Thyroid gland (tissue), 4 donors: ENCODE measurements at regions not wholly inside any gene's neighbourhood (a gene's known extent, or its start where the extent isn't known, plus 50 kb on each side); places are given as distances from the start of the nearest gene placed in this dataset.

Experiments
- DNase-seq, 2 donors: peaks; one replicate each; pipeline ENCODE4 v3.0.0-alpha.2; 2019
- H3K27ac ChIP-seq, 3 donors: fragments of 200-600 bp; sonication (generic); 1 replicate in 2 of 3; 2 replicates in 1 of 3; pipeline ENCODE4 v1.5.1; 2016 to 2019; ENCODE audit warnings: mild to moderate bottlenecking in 1 of 3, moderate library complexity in 1 of 3
- H3K27me3 ChIP-seq: fragments of 200-600 bp; sonication (generic); one replicate; pipeline ENCODE4 v1.5.1; 2019
- H3K36me3 ChIP-seq, 2 donors: fragments of 200-600 bp; sonication (generic); one replicate each; pipeline ENCODE4 v1.5.1; 2016 to 2019
- H3K4me1 ChIP-seq, 2 donors: fragments of 200-600 bp; sonication (generic); one replicate each; pipeline ENCODE4 v1.5.1; 2017 to 2019
- H3K4me3 ChIP-seq, 3 donors: fragments of 200-600 bp; sonication (generic); replicated peaks in 1 of 3; 1 replicate in 2 of 3; 2 replicates in 1 of 3; pipeline ENCODE4 v1.5.1; 2016; ENCODE audit warnings: mild to moderate bottlenecking in 1 of 3
- H3K9me3 ChIP-seq: fragments of 200-600 bp; sonication (generic); one replicate; pipeline ENCODE4 v1.5.1; 2017
- CTCF ChIP-seq, 6 experiments: fragments of 200-600 bp in 3 of 6; fragments of 450-650 bp in 3 of 6; sonication (generic) in 3 of 6; IDR thresholded peaks; one replicate each; pipeline ENCODE4 v1.5.1; 2016 to 2019; ENCODE audit warnings: antibody characterized with exemption in 6 of 6, mild to moderate bottlenecking in 2 of 6, inconsistent platforms in 1 of 6, moderate library complexity in 1 of 6
- POLR2A ChIP-seq, 2 donors: fragments of 450-650 bp; IDR thresholded peaks; one replicate each; pipeline ENCODE4 v1.6.1; 2017; ENCODE audit warnings: antibody characterized with exemption in 2 of 2, mild to moderate bottlenecking in 2 of 2, moderate library complexity in 1 of 2
- whole genome bisulfite sequencing, 2 donors: methylation state at CpG; one replicate each; pipeline ENCODE4 v1.1.5; 2017; 5-methylcytosine and 5-hydroxymethylcytosine counted together
- intact Hi-C: fragments of 100-400 bp; cut with DNase I; formaldehyde crosslinking; loops from one replicate; pipeline ENCODE4 v1.15.1; 2023

GRCh38 chr3:16666206-16666605 is 61.0 kb upstream of the DAZL start:
- whole genome bisulfite sequencing, 2 donors, result 92 to 95% methylated on average over 2 of the region's 2 CpGs
- intact Hi-C loops, result no loop called here
- no peak for TF ChIP-seq CTCF (IDR thresholded peaks at IDR 0.05)
- no peak for TF ChIP-seq POLR2A (IDR thresholded peaks at IDR 0.05)
- no peaks in the 10 kb centered on the region for H3K36me3 ChIP-seq
- no peaks in the 10 kb centered on the region for H3K27me3 ChIP-seq
- H3K4me1 ChIP-seq, result no peaks in the 10 kb centered on the region
- H3K27ac ChIP-seq, result no peak overlapping the region
- H3K4me3 ChIP-seq, result no peak overlapping the region
- no peak for DNase-seq
- no peaks in the 10 kb centered on the region for H3K9me3 ChIP-seq

GRCh38 chr3:16667633-16668032 is 62.4 kb upstream of the DAZL start:
- no peak for TF ChIP-seq POLR2A (IDR thresholded peaks at IDR 0.05)
- TF ChIP-seq CTCF (IDR thresholded peaks at IDR 0.05), result no peak
- Histone ChIP-seq H3K4me1 (no peaks in the 10 kb centered on the region), H3K27ac (no peak overlapping the region), H3K4me3 (no peak overlapping the region), H3K9me3 (no peaks in the 10 kb centered on the region), H3K36me3 (no peaks in the 10 kb centered on the region), H3K27me3 (no peaks in the 10 kb centered on the region)
- DNase-seq, result no peak
- WGBS, 2 donors, result 74 to 81% methylated on average over 4 of the region's 4 CpGs
- intact Hi-C loops, result no loop called here

- no peak for TF ChIP-seq POLR2A (IDR thresholded peaks at IDR 0.05)
- TF ChIP-seq CTCF (IDR thresholded peaks at IDR 0.05), result no peak
- no peak for DNase-seq
- Histone ChIP-seq H3K36me3 (no peaks in the 10 kb centered on the region), H3K27ac (no peak overlapping the region), H3K27me3 (no peaks in the 10 kb centered on the region), H3K4me3 (no peak overlapping the region), H3K4me1 (no peaks in the 10 kb centered on the region), H3K9me3 (no peaks in the 10 kb centered on the region)
- intact Hi-C loops, result no loop called here
- WGBS, 2 donors, result 81 to 94% methylated on average over 5 of the region's 5 CpGs
These were observed 63.7 kb upstream of the DAZL start for GRCh38 chr3:16668776-16669545.

GRCh38 chr3:16670191-16670590 is 65.0 kb upstream of the DAZL start:
- Histone ChIP-seq H3K4me3 (no peak overlapping the region), H3K27me3 (no peaks in the 10 kb centered on the region), H3K36me3 (no peaks in the 10 kb centered on the region), H3K27ac (no peak overlapping the region), H3K9me3 (no peaks in the 10 kb centered on the region), H3K4me1 (no peaks in the 10 kb centered on the region)
- intact Hi-C loops, result no loop called here
- no peak for DNase-seq
- TF ChIP-seq CTCF (IDR thresholded peaks at IDR 0.05) (no peak), POLR2A (IDR thresholded peaks at IDR 0.05) (no peak)

GRCh38 chr3:16671690-16672089 is 66.5 kb upstream of the DAZL start:
- no peak overlapping the region for H3K4me3 ChIP-seq
- 47 to 54% methylated on average over 1 of the region's 1 CpG for WGBS, 2 donors
- no peak overlapping the region for H3K27ac ChIP-seq
- intact Hi-C loops, result no loop called here
- DNase-seq, result no peak
- TF ChIP-seq POLR2A (IDR thresholded peaks at IDR 0.05) (no peak), CTCF (IDR thresholded peaks at IDR 0.05) (no peak)
- H3K27me3 ChIP-seq, result no peaks in the 10 kb centered on the region
- no peaks in the 10 kb centered on the region for H3K9me3 ChIP-seq
- no peaks in the 10 kb centered on the region for H3K4me1 ChIP-seq
- no peaks in the 10 kb centered on the region for H3K36me3 ChIP-seq
